ENCODE measurements at regions not wholly inside any gene's neighbourhood (a gene's known extent, or its start where the extent isn't known, plus 50 kb on each side); places are given as distances from the start of the nearest gene placed in this dataset.
A peak's percentile ranks its signal among the peaks of the same experiment; 100 is the strongest.

DNA sequence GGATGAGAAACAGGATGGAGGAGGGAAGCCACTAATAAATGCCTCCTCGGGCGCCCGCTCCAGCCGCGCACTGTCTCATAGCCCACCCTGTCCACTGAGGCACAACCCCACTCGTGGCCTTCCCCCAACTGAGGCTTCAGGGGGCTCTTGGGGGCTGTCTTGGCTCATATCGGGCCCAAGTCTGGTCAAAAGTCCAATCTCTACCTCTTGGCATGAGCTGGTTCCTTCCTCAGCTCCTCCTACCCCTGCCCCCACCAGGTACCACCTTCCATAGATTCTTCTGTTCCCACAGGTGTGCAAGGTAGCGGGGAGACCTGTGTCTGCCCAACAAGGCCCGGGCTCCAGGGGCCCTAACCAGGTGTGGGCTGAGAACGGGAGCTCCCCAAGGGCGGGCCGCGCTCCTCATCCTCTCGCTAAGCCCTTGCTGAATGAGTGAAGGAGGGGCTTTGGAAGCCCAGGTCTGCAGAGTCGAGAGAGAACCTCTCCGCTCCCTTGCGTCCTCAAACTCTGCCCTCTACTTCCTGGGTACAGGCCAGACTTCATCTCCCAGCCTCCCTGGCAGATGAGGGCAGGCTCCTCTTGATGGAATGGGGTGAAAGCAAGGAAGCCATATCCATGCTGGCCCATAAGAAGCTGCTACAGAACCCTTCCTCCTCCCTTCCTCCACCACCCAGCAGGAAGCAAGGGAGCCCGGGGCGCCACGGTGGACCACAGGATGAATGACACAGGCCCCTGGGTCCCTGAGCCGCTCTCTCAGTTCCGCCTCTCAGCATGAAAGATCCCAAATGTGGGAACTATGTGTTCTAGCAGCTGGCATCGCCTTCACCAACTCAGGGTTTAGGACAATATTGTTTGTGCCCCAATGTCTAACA lies 74.7 kb downstream of the PSMG1 start:
- no peaks in the 10 kb centered on the region for H3K36me3 ChIP-seq

DNA sequence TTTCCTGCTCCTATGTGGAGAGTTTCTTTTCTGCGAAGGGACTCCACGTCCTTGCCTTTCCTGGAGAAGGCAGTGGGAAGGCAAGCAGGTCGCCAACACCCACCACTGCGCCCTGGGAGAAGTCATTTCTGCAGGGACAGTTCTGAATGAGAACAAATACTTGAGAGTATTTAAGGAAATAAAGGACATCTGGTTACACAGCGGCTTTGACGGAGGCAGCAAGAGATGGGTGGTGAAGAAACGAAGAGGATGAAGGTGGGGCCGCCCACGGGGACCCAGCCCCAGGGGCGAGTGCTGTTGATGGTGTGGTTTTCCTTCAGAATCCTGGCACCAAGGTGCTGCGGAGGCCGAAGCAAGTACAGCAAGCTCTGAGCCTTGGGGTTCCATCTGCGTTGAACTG lies 75.5 kb downstream of the PSMG1 start:
- Histone ChIP-seq H3K27ac (peak overlapping the region; percentile 71), H3K9me3 (no peaks in the 10 kb centered on the region), H3K4me1 (ENCODE audit: control insufficient read depth in 1 of 2, insufficient read depth in 1 of 2, low read depth in 1 of 2, low read length in 1 of 2) (peaks cover 34 to 37% of the 10 kb centered on the region in 2 experiments), H3K36me3 (no peaks in the 10 kb centered on the region), H3K27me3 (no peaks in the 10 kb centered on the region), H3K4me3 (ENCODE audit: low read depth in 1 of 2, low read length in 1 of 2) (no peak overlapping the region)
- TF ChIP-seq, protein P1, sequence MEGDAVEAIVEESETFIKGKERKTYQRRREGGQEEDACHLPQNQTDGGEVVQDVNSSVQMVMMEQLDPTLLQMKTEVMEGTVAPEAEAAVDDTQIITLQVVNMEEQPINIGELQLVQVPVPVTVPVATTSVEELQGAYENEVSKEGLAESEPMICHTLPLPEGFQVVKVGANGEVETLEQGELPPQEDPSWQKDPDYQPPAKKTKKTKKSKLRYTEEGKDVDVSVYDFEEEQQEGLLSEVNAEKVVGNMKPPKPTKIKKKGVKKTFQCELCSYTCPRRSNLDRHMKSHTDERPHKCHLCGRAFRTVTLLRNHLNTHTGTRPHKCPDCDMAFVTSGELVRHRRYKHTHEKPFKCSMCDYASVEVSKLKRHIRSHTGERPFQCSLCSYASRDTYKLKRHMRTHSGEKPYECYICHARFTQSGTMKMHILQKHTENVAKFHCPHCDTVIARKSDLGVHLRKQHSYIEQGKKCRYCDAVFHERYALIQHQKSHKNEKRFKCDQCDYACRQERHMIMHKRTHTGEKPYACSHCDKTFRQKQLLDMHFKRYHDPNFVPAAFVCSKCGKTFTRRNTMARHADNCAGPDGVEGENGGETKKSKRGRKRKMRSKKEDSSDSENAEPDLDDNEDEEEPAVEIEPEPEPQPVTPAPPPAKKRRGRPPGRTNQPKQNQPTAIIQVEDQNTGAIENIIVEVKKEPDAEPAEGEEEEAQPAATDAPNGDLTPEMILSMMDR (IDR thresholded peaks at IDR 0.05), result no peak

More for the DNA sequence above, 74.7 kb downstream of the PSMG1 start:
- Histone ChIP-seq H3K27ac (no peak overlapping the region), H3K27me3 (no peaks in the 10 kb centered on the region), H3K4me3 (ENCODE audit: low read depth in 1 of 2, low read length in 1 of 2) (no peak overlapping the region), H3K4me1 (ENCODE audit: control insufficient read depth in 1 of 2, insufficient read depth in 1 of 2, low read depth in 1 of 2, low read length in 1 of 2) (peaks cover 34 to 37% of the 10 kb centered on the region in 2 experiments), H3K9me3 (no peaks in the 10 kb centered on the region)
- TF ChIP-seq, protein P1 (IDR thresholded peaks at IDR 0.05), result no peak

DNA sequence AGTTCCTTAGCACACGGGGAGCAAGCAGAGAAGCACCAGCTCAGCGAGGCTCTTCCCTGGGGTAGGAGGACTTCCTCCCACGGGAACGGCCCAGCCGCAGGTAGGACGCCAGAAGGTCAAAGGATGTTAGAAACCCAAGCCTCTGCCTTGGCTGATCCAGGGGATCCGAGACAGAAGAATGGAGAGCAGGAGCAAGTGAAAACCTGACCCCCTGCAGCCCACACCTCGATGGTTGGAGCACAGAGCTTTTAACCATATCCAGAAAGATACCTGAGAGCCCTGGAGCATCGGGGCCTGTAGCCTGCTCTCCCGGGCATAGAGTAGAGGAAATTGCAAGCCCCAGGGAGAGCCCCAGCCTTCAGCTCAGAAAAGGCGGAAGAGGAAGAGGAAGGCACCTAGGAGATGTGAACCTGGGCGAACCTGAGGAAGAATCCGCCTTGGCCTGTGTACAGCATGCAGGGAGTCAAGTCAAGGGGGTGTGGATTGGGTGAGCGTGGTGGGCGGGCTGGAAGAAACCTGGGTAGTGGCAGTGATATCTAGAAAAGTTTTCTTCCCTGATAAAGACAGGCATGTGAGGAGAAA lies 76.3 kb downstream of the PSMG1 start:
- Histone ChIP-seq H3K9me3 (no peaks in the 10 kb centered on the region), H3K27ac (peak overlapping the region; percentile 71), H3K4me1 (ENCODE audit: control insufficient read depth in 1 of 2, insufficient read depth in 1 of 2, low read depth in 1 of 2, low read length in 1 of 2) (peaks cover 34 to 37% of the 10 kb centered on the region in 2 experiments), H3K27me3 (no peaks in the 10 kb centered on the region), H3K36me3 (no peaks in the 10 kb centered on the region), H3K4me3 (ENCODE audit: low read depth in 1 of 2, low read length in 1 of 2) (no peak overlapping the region)
- TF ChIP-seq, protein P1 (IDR thresholded peaks at IDR 0.05), result no peak

DNA sequence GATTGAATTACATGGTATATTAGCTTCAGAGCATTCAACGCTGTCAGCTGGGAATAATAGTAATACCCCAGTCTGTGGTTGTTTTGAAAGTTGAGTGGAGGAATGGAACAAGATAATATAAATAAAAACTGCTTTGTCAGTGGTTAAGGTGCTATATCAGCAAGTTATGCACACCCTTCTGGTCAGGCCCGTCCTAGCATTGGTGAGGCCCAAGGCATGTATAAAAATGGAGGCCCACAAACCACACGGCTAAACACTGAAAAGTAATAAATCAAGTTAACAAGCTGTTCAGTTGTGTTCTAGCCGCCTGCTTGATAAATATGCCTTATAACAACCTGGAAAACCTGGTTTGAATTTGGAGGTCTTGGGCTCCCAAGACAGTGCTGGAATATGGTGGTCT lies 77.4 kb downstream of the PSMG1 start:
- Histone ChIP-seq H3K4me3 (ENCODE audit: low read depth in 1 of 2, low read length in 1 of 2) (no peak overlapping the region), H3K27me3 (no peaks in the 10 kb centered on the region), H3K9me3 (no peaks in the 10 kb centered on the region), H3K4me1 (ENCODE audit: control insufficient read depth in 1 of 2, insufficient read depth in 1 of 2, low read depth in 1 of 2, low read length in 1 of 2) (peaks cover 34 to 37% of the 10 kb centered on the region in 2 experiments), H3K27ac (peak overlapping the region; percentile 71), H3K36me3 (no peaks in the 10 kb centered on the region)
- TF ChIP-seq, protein P1 (IDR thresholded peaks at IDR 0.05), result no peak

- no peaks in the 10 kb centered on the region for H3K36me3 ChIP-seq
- H3K27ac ChIP-seq, result peak overlapping the region; percentile 71
- H3K4me1 ChIP-seq (ENCODE audit: control insufficient read depth in 1 of 2, insufficient read depth in 1 of 2, low read depth in 1 of 2, low read length in 1 of 2), result peaks cover 34 to 37% of the 10 kb centered on the region in 2 experiments
- peak overlapping the region; percentile 33 to 34 for H3K4me3 ChIP-seq (ENCODE audit: low read depth in 1 of 2, low read length in 1 of 2)
- no peaks in the 10 kb centered on the region for H3K27me3 ChIP-seq
- TF ChIP-seq, protein P1 (IDR thresholded peaks at IDR 0.05), result no peak
- no peaks in the 10 kb centered on the region for H3K9me3 ChIP-seq
Measured at GRCh38 chr21:39105341-39105765, 77.9 kb downstream of the PSMG1 start.
